ENCODE measurements at regions not wholly inside any gene's neighbourhood (a gene's known extent, or its start where the extent isn't known, plus 50 kb on each side); places are given as distances from the start of the nearest gene placed in this dataset.

DNA sequence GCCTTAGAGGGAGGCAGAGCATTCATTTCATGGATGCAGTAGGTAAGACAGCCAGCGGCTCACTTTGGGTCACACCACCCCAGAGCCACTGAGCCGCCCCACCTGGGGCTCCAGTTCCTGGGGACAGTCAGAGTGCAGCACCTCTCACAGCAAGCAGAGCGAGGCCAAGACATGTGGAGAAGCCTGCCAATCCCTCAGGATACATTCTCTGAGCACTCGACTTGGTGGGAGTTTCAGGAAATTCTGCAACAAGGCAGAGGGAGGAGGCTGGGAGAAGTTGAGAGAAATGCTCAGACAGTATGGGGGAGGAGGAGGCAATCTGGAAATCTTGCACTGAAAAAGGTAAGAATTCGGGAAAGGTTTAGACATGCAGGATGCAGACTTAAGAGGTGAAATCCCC lies 60.8 kb upstream of the WLS start:
- H3K4me3 ChIP-seq (ENCODE audit: low read depth, low read length), result no peak overlapping the region
- TF ChIP-seq, protein P1, sequence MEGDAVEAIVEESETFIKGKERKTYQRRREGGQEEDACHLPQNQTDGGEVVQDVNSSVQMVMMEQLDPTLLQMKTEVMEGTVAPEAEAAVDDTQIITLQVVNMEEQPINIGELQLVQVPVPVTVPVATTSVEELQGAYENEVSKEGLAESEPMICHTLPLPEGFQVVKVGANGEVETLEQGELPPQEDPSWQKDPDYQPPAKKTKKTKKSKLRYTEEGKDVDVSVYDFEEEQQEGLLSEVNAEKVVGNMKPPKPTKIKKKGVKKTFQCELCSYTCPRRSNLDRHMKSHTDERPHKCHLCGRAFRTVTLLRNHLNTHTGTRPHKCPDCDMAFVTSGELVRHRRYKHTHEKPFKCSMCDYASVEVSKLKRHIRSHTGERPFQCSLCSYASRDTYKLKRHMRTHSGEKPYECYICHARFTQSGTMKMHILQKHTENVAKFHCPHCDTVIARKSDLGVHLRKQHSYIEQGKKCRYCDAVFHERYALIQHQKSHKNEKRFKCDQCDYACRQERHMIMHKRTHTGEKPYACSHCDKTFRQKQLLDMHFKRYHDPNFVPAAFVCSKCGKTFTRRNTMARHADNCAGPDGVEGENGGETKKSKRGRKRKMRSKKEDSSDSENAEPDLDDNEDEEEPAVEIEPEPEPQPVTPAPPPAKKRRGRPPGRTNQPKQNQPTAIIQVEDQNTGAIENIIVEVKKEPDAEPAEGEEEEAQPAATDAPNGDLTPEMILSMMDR (IDR thresholded peaks at IDR 0.05; ENCODE audit: low read depth, low read length), result no peak
- no peak for DNase-seq
- no peaks in the 10 kb centered on the region for H3K9me3 ChIP-seq
- H3K27me3 ChIP-seq, result no peaks in the 10 kb centered on the region
- H3K4me1 ChIP-seq, result no peaks in the 10 kb centered on the region
- no peaks in the 10 kb centered on the region for H3K36me3 ChIP-seq

DNA sequence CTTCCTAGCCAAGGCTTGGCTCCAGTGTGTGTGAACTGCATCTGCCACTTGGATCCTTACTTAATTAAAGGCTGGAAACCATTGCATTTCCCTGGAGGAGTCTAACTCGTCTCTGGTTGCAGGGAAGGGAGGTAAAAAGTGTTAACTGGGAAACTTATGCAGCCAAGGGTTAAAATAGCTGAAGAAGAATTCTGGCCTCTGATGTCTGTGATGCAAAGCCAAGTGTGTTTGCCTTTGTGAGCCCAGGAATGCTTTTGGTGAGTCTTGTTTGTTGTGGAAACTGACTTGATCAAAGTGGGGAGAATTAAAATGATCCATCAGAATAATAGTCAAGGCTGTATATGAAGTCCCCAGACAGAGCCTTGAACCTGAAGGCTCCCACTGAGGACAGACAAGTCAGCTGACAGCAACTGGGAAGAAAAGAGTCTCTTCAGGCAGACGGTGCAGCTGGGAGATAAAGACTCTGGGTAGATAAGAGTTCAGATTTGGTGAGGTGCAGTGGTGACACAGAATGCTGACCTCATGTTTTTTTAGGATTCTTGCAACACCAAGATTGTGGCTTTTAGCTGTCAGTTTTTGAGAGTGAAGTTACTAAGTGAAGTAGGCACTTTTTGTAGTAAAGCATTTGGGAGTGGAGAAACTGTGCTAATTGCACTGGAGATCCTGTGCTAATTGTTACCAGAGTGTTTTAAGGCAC lies 59.5 kb upstream of the WLS start:
- TF ChIP-seq, protein P1 (IDR thresholded peaks at IDR 0.05; ENCODE audit: low read depth, low read length), result no peak
- DNase-seq, result no peak
- Histone ChIP-seq H3K27me3 (no peaks in the 10 kb centered on the region), H3K36me3 (no peaks in the 10 kb centered on the region), H3K4me3 (ENCODE audit: low read depth, low read length) (no peak overlapping the region), H3K9me3 (no peaks in the 10 kb centered on the region), H3K4me1 (no peaks in the 10 kb centered on the region)

DNA sequence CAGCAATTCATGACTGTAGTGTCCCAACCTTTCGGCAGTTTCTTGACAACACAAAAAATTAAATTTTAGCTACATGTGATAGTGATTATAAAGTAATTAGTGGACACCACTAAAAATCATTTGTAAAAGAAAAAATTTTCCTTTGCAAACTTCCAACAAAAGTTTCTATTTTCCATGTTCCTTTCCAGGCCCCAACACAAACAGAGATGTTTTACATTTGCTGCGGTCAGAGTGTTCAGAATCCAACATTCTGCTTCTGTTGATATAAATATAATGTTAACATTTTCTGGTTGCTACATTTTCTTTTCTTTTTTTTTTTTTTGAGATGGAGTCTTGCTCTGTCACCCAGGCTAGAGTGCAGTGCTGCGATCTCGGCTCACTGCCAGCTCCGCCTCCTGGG lies 54.9 kb upstream of the WLS start:
- H3K4me3 ChIP-seq (ENCODE audit: low read depth, low read length), result no peak overlapping the region
- H3K9me3 ChIP-seq, result no peaks in the 10 kb centered on the region
- TF ChIP-seq, protein P1 (IDR thresholded peaks at IDR 0.05; ENCODE audit: low read depth, low read length), result no peak
- no peaks in the 10 kb centered on the region for H3K4me1 ChIP-seq
- no peaks in the 10 kb centered on the region for H3K27me3 ChIP-seq
- DNase-seq, result no peak
- H3K36me3 ChIP-seq, result no peaks in the 10 kb centered on the region

DNA sequence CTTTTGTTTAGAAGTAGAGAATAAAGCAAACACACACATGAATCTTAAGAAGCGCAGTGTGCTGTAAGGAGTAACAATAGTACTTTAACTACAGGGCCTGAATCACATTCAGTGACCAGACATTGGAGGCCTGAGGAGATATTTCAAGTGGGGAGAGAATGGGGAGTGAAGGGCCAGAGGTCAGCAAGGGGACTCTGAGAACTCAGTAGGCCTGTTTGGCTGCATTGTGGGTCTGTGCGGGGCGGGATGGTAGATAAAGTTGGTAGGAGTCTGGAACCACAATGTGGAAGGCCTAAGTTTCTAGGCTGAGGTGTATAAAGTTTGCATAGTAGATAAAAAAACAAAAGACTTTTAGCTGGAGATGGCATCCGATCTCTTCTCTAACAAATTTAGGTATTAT lies 52.7 kb upstream of the WLS start:
- Histone ChIP-seq H3K36me3 (no peaks in the 10 kb centered on the region), H3K4me3 (ENCODE audit: low read depth, low read length) (no peak overlapping the region), H3K9me3 (no peaks in the 10 kb centered on the region), H3K4me1 (no peaks in the 10 kb centered on the region), H3K27me3 (no peaks in the 10 kb centered on the region)
- TF ChIP-seq, protein P1 (IDR thresholded peaks at IDR 0.05; ENCODE audit: low read depth, low read length), result no peak
- no peak for DNase-seq

DNA sequence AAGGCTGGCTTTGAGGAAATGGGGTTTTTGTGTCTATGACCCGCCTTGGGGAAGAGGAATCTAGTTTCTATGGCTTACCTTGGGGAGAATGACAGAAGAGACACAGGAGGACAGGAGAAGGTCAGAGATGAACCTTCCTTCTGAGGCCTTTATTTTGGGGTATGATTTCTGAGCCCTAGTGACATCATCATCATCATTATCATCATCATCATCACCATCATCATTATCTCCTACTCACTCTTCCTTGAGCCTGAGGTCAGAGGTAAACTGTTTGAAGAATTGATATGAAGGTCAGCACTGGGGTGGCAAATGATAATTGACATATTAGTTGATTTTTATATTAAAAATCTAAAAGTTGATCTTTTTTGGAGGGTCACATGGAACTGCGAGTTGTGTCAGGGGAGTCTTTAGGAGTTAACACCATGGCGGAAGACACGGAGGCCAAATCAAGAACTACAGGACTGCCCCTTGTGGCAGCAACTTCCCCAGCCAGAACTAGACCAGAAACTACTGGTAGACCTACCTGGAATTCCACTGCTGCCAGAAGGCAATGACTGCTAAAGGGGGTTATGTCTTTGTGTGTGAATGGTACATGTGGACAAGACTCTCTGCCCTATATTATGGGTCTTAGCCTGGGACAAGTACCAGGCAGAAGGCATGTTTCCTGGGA lies 49.8 kb upstream of the WLS start:
- TF ChIP-seq, protein P1 (IDR thresholded peaks at IDR 0.05; ENCODE audit: low read depth, low read length), result peak; percentile 24; the same call in 1 of the 2 replicates
- DNase-seq, result no peak
- Histone ChIP-seq H3K4me3 (ENCODE audit: low read depth, low read length) (no peak overlapping the region), H3K36me3 (no peaks in the 10 kb centered on the region), H3K27me3 (no peaks in the 10 kb centered on the region), H3K4me1 (no peaks in the 10 kb centered on the region), H3K9me3 (no peaks in the 10 kb centered on the region)
